ENCODE measurements at regions not wholly inside any gene's neighbourhood (a gene's known extent, or its start where the extent isn't known, plus 50 kb on each side); places are given as distances from the start of the nearest gene placed in this dataset.

DNA sequence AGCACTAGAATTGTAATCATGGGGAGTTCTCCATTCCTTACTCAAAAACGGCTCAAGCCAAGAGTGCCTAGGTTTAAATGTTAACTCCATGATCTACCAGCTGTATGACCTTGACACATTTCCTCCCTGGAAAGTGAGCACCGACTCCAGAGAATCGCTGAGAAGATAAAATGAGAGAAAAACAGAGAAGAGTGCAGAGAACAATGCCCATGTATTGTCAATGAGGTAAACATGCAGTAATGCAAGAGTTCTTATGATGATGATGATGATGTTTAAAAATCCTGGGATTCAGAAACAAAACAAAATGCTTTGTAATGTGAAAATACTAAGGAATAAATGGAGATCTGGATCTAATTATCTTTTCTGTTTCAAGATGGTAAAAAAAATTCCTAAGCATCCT lies 64.8 kb upstream of the BEND6 start:
- H3K27ac Mint-ChIP-seq: no peak overlapping the region
- no peak overlapping the region for H3K9ac ChIP-seq (ENCODE audit: extremely low read depth, insufficient read length, low read length)

More for the DNA sequence above, 64.8 kb upstream of the BEND6 start:
- Histone ChIP-seq H2AFZ (ENCODE audit: low read length) (no peak overlapping the region), H3K79me2 (ENCODE audit: insufficient read depth, low read length) (no peaks in the 10 kb centered on the region), H4K5ac (ENCODE audit: insufficient read length, low read depth, low read length) (no peak overlapping the region), H3K14ac (ENCODE audit: insufficient read depth, low read length) (no peak overlapping the region), H2BK5ac (ENCODE audit: insufficient read length, low read length) (no peak overlapping the region), H3K23me2 (ENCODE audit: insufficient read length, low read depth, low read length, poor library complexity, severe bottlenecking) (no peaks in the 10 kb centered on the region), H3K4me2 (ENCODE audit: insufficient read depth, insufficient read length, low read length) (no peak overlapping the region), H3K27me3 (ENCODE audit: insufficient read depth, low read length) (no peaks in the 10 kb centered on the region), H3K9me3 (ENCODE audit: control insufficient read depth, low read depth, low read length) (no peaks in the 10 kb centered on the region), H2BK120ac (ENCODE audit: low read depth, low read length, poor library complexity, severe bottlenecking) (no peak overlapping the region), H3K79me1 (ENCODE audit: insufficient read depth, low read depth, low read length, poor library complexity, severe bottlenecking) (no peaks in the 10 kb centered on the region), H2BK12ac (ENCODE audit: insufficient read length, low read depth, low read length) (no peak overlapping the region), H3T11ph (ENCODE audit: low read length) (no peak overlapping the region), H4K20me1 (ENCODE audit: control insufficient read depth, insufficient read depth, insufficient read length) (no peaks in the 10 kb centered on the region), H3K4me1 (ENCODE audit: insufficient read depth, low read length) (no peaks in the 10 kb centered on the region), H3K4ac (ENCODE audit: low read depth, low read length) (no peak overlapping the region), H3K18ac (ENCODE audit: insufficient read length, low read depth, low read length) (no peak overlapping the region), H2BK15ac (ENCODE audit: low read depth, low read length) (no peak overlapping the region), H4K91ac (ENCODE audit: insufficient read length, low read depth, low read length) (no peak overlapping the region), H4K8ac (replicated peaks; ENCODE audit: insufficient read length, low read depth, low read length) (no peak overlapping the region), H3K56ac (ENCODE audit: insufficient read length, low read depth, low read length) (no peak overlapping the region), H2AK5ac (ENCODE audit: insufficient read length, low read length) (no peak overlapping the region), H3K23ac (ENCODE audit: insufficient read length, low read depth, low read length) (no peak overlapping the region), H2BK20ac (ENCODE audit: low read depth, low read length, poor library complexity, severe bottlenecking) (no peak overlapping the region), H3K27ac (ENCODE audit: insufficient read length, low read depth, low read length) (no peak overlapping the region)
- no CpG with 5 or more reads among the region's 3 CpGs for WGBS (ENCODE audit: extremely low coverage, insufficient read length, low lambda C conversion rate)
- TF ChIP-seq, protein P1, sequence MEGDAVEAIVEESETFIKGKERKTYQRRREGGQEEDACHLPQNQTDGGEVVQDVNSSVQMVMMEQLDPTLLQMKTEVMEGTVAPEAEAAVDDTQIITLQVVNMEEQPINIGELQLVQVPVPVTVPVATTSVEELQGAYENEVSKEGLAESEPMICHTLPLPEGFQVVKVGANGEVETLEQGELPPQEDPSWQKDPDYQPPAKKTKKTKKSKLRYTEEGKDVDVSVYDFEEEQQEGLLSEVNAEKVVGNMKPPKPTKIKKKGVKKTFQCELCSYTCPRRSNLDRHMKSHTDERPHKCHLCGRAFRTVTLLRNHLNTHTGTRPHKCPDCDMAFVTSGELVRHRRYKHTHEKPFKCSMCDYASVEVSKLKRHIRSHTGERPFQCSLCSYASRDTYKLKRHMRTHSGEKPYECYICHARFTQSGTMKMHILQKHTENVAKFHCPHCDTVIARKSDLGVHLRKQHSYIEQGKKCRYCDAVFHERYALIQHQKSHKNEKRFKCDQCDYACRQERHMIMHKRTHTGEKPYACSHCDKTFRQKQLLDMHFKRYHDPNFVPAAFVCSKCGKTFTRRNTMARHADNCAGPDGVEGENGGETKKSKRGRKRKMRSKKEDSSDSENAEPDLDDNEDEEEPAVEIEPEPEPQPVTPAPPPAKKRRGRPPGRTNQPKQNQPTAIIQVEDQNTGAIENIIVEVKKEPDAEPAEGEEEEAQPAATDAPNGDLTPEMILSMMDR (conservative IDR thresholded peaks at IDR 0.05): no peak
- Mint-ChIP-seq H3K4me1 (peaks cover 6% of the 10 kb centered on the region in 2 experiments), H3K9me3 (peaks cover 0 to 3% of the 10 kb centered on the region in 2 experiments; a peak in 2 of 5 replicates), H3K4me3 (no peak overlapping the region), H3K36me3 (ENCODE audit: insufficient read depth in 1 of 3, low read depth in 3 of 3) (peaks cover 3 to 4% (median 4%) of the 10 kb centered on the region in 3 experiments; a peak in 5 of 7 replicates), H3K27me3 (ENCODE audit: low read depth) (no peaks in the 10 kb centered on the region)
- DNase-seq: no peak
